RWPE2 (cell line): ENCODE measurements at regions not wholly inside any gene's neighbourhood (a gene's known extent, or its start where the extent isn't known, plus 50 kb on each side); places are given as distances from the start of the nearest gene placed in this dataset.
"Not testable (repeated sequence)": the region's sequence is repeated elsewhere in the genome, so short reads cannot be mapped to it uniquely, and the experiment has no call there.

Experiments
- ATAC-seq: fragments of 200-7000 bp; cut with Tn5 transposase; 3 replicates; pipeline ENCODE4 v1.9.1; 2021; ENCODE audit warnings: low read depth
- DNase-seq: peaks from one replicate; pipeline ENCODE4 v3.0.0-alpha.2; 2020; ENCODE audit warnings: low spot score
- H3K27ac ChIP-seq: fragments of 450-650 bp; 2 replicates; pipeline ENCODE4 v1.5.1; 2017; ENCODE audit warnings: mild to moderate bottlenecking; ENCODE audit not compliant: poor library complexity, severe bottlenecking
- H3K27me3 ChIP-seq: fragments of 250-450 bp; sonication (Bioruptor Pico); 2 replicates; pipeline ENCODE4 v1.5.1; 2021; ENCODE audit warnings: mild to moderate bottlenecking, moderate library complexity; ENCODE audit not compliant: insufficient read depth, poor library complexity, severe bottlenecking
- H3K36me3 ChIP-seq: fragments of 250-450 bp; sonication (Bioruptor Pico); 2 replicates; pipeline ENCODE4 v1.5.1; 2020; ENCODE audit warnings: low read depth, mild to moderate bottlenecking, moderate library complexity
- H3K4me1 ChIP-seq: fragments of 250-450 bp; sonication (Bioruptor Pico); 2 replicates; pipeline ENCODE4 v1.5.1; 2021; ENCODE audit warnings: mild to moderate bottlenecking, moderate library complexity; ENCODE audit not compliant: insufficient read depth, poor library complexity, severe bottlenecking
- H3K4me3 ChIP-seq: fragments of 250-450 bp; sonication (Bioruptor Pico); 2 replicates; pipeline ENCODE4 v1.5.1; 2021; ENCODE audit warnings: mild to moderate bottlenecking, moderate library complexity; ENCODE audit not compliant: severe bottlenecking
- H3K9me3 ChIP-seq: fragments of 250-450 bp; sonication (Bioruptor Pico); 2 replicates; pipeline ENCODE4 v1.5.1; 2021; ENCODE audit warnings: mild to moderate bottlenecking, moderate library complexity; ENCODE audit not compliant: severe bottlenecking
- CTCF ChIP-seq: fragments of 450-650 bp; IDR thresholded peaks from one replicate; pipeline ENCODE4 v1.5.1; 2017; ENCODE audit warnings: mild to moderate bottlenecking, moderate library complexity; ENCODE audit not compliant: poor library complexity, severe bottlenecking

DNA sequence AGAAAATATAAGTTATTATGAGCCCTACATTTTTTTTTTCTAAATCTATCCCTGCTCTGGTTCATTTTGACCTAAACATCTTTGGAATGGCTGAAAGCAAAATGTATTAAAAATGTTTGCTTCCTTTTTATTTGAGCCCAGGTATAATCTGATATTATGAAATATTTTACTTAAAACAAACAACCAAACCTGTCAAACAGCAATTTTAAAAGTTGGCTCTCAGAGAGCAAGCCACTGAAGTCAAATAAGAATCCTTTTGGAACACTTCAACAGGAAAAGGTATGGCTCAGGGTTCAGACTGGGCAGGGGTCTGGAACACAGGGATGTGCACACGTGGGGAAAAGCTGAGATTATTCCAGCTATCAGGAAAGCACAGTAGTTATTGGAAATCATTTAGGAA lies 782.9 kb downstream of the CCSER2 start:
- no peak overlapping the region for H3K27ac ChIP-seq
- DNase-seq (no peak), ATAC-seq (no peak)
- no peaks in the 10 kb centered on the region for H3K27me3 ChIP-seq
- no peaks in the 10 kb centered on the region for H3K9me3 ChIP-seq
- no peaks in the 10 kb centered on the region for H3K4me1 ChIP-seq
- no peak for TF ChIP-seq CTCF
- H3K36me3 ChIP-seq = no peaks in the 10 kb centered on the region
- H3K4me3 ChIP-seq = no peak overlapping the region

DNA sequence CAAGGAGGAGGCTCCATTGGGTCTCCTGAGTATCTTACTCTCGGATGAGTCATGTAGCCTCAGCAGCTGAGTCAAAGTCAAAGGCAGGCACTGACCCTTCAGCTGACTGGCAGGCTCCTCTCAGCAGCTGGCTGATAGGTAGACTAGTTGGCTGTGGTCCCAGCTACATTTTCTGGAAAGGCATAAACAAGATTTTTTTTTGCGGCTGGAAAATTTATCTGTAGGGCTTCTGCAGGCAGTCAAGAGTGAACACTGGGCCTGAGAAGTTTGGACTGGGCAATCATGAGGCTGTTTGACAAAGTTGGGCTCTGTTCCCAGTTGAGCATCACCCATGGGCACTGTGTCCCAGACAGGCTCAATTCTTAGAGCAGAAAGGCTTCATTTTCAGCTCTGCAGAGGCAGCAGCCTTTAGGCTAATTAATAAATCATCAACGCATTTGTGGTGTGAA lies 796.2 kb downstream of the CCSER2 start:
- no peak for TF ChIP-seq CTCF

GRCh38 chr10:85137253-85137652 lies 808.9 kb downstream of the CCSER2 start:
- Histone ChIP-seq H3K4me3 (no peak overlapping the region), H3K27ac (no peak overlapping the region), H3K27me3 (no peaks in the 10 kb centered on the region), H3K4me1 (no peaks in the 10 kb centered on the region), H3K9me3 (no peaks in the 10 kb centered on the region), H3K36me3 (no peaks in the 10 kb centered on the region)
- TF ChIP-seq CTCF = no peak
- DNase-seq (no peak), ATAC-seq (no peak)

More for the DNA sequence above, 796.2 kb downstream of the CCSER2 start:
- H3K27me3 ChIP-seq = no peaks in the 10 kb centered on the region
- no peak overlapping the region for H3K4me3 ChIP-seq
- DNase-seq = no peak
- H3K27ac ChIP-seq = no peak overlapping the region
- no peaks in the 10 kb centered on the region for H3K9me3 ChIP-seq
- no peaks in the 10 kb centered on the region for H3K4me1 ChIP-seq
- H3K36me3 ChIP-seq = no peaks in the 10 kb centered on the region
- ATAC-seq = peak; percentile 33; the same call in 1 of the 3 replicates

- no peaks in the 10 kb centered on the region for H3K36me3 ChIP-seq
- no peak for DNase-seq
- no peak overlapping the region for H3K27ac ChIP-seq
- no peak for TF ChIP-seq CTCF
- H3K4me3 ChIP-seq = no peak overlapping the region
- no peaks in the 10 kb centered on the region for H3K9me3 ChIP-seq
- no peaks in the 10 kb centered on the region for H3K4me1 ChIP-seq
- H3K27me3 ChIP-seq = no peaks in the 10 kb centered on the region
- ATAC-seq = no peak
These were observed 809.7 kb downstream of the CCSER2 start for GRCh38 chr10:85138046-85138445.

DNA sequence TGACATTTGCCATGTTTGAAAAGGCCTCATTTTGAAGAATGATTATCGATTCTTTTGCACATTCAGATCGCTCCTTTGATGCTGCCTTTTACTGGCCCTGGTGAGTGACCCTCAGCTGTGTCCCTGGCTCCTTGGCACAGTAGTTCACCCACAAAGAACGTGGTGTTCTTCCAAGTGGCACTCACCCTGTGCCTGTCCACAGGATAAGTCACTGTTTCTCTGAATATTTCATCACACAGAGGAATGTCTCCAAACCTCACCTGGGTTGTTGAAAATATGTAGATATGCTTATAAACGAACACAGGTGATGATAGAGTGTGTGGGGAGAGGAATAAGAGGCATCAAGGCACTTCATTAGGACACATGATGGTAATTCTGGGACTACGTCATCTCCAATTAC lies 810.7 kb downstream of the CCSER2 start:
- H3K36me3 ChIP-seq = no peaks in the 10 kb centered on the region
- no peak overlapping the region for H3K4me3 ChIP-seq
- no peaks in the 10 kb centered on the region for H3K4me1 ChIP-seq
- no peak for TF ChIP-seq CTCF
- no peak overlapping the region for H3K27ac ChIP-seq
- DNase-seq (no peak), ATAC-seq (no peak)
- no peaks in the 10 kb centered on the region for H3K9me3 ChIP-seq
- no peaks in the 10 kb centered on the region for H3K27me3 ChIP-seq

- H3K9me3 ChIP-seq, ATAC-seq: not testable (repeated sequence)
These were observed 813.1 kb downstream of the CCSER2 start for GRCh38 chr10:85141520-85141919.

More at GRCh38 chr10:85141520-85141919, 813.1 kb downstream of the CCSER2 start:
- not testable (repeated sequence) for H3K4me1 ChIP-seq, H3K36me3 ChIP-seq, H3K27me3 ChIP-seq, H3K27ac ChIP-seq, DNase-seq, H3K4me3 ChIP-seq
